GM12891 (cell line): ENCODE measurements at regions not wholly inside any gene's neighbourhood (a gene's known extent, or its start where the extent isn't known, plus 50 kb on each side); places are given as distances from the start of the nearest gene placed in this dataset.

Experiments used
- POLR2A ChIP-seq: IDR thresholded peaks from 2 replicates; pipeline ENCODE4 v1.6.1; 2011; ENCODE audit warnings: low read depth, low read length, control low read depth
- POLR2AphosphoS5 ChIP-seq: IDR thresholded peaks from 2 replicates; pipeline ENCODE4 v1.6.1; 2011; ENCODE audit warnings: low read depth, low read length, control low read depth
- POU2F2 ChIP-seq: IDR thresholded peaks from 2 replicates; pipeline ENCODE4 v1.6.1; 2011; ENCODE audit warnings: low read depth, mild to moderate bottlenecking, control low read depth, low read length, moderate library complexity
- SPI1 ChIP-seq: IDR thresholded peaks from 2 replicates; pipeline ENCODE4 v1.6.1; 2011; ENCODE audit warnings: low read depth, low read length, control low read depth
- TAF1 ChIP-seq: IDR thresholded peaks from 2 replicates; pipeline ENCODE4 v1.6.1; 2011; ENCODE audit warnings: low read depth, low read length, control low read depth

DNA sequence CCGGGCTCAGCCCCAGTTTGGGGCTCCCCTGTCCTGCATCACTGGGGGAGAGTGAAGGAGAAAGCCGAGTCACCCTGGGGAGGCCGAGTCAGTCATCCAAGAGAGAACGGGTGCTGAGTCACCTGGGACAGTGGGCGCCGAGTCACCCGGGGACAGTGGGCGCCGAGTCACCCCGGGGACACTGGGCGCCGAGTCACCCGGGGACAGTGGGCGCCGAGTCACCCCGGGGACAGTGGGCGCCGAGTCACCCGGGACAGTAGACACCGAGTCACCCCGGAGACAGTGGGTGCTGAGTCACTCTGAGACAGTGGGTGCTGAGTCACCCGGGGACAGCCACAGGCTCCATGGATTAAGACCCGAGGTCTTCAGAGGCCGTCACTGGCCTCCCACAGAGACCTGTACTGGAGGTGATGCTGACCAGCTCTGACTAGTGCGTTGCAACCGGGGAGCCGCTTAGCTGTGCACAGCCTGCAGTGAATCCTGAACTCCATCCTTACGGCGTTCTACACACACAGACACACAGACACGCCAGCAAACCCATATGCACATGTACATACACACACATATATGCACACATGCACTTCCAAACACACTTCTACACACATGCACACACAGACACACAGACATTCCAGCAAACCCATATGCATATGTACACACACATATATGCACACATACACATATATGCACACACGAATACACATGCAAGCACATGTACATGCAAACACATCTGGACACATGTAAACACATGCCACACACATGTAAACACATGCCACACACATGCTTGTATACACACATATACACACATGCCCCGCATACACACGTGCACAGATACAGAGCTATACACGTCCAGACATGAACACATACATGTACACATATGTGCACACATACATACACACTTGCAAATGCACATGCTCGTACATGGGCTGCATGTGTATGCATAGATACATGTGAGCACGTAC lies 64.9 kb upstream of the GALNT9 start:
- no peak for TF ChIP-seq POLR2A
- no peak for TF ChIP-seq POLR2AphosphoS5
- TF ChIP-seq TAF1: no peak
- TF ChIP-seq SPI1: no peak
- TF ChIP-seq POU2F2: no peak
